GM12891 (cell line): ENCODE measurements at regions not wholly inside any gene's neighbourhood (a gene's known extent, or its start where the extent isn't known, plus 50 kb on each side); places are given as distances from the start of the nearest gene placed in this dataset.

Source experiments
- POLR2A ChIP-seq: IDR thresholded peaks from 2 replicates; pipeline ENCODE4 v1.6.1; 2011; ENCODE audit warnings: low read depth, low read length, control low read depth
- TAF1 ChIP-seq: IDR thresholded peaks from 2 replicates; pipeline ENCODE4 v1.6.1; 2011; ENCODE audit warnings: low read depth, low read length, control low read depth

DNA sequence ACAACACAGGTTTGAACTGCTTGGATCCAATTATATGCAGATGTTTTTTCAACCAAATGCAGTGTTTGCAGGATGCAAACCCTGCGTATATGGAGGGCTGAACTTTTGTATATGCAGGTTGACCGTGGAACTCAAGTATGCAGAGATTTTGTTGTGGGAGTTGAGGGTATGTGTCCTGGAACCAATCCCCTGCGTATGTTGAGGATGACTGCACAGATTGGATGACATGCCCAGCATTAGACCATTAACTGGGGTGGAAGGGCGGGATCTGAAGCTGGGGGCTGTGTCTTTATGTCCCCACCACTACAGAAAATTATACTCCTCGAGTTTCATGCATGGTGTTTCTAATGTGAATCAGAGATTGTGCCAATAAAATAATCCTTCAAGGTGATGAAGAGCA is 162.2 kb upstream of the RMST start:
- no peak for TF ChIP-seq TAF1
- TF ChIP-seq POLR2A, result no peak
